HCT116 (cell line): ENCODE measurements at regions not wholly inside any gene's neighbourhood (a gene's known extent, or its start where the extent isn't known, plus 50 kb on each side); places are given as distances from the start of the nearest gene placed in this dataset.

Experiments
- ATAC-seq: fragments of 200-7000 bp; cut with Tn5 transposase; 2 replicates; pipeline ENCODE4 v1.9.1; 2020; ENCODE audit warnings: mild to moderate bottlenecking, moderate library complexity
- BruUV-seq: library from RNA; stranded (reverse); fragments of 400-500 nt; replicated peaks from 2 replicates; lab custom pipeline; 2021; lab: Mats Ljungman, UMichigan
- CTCF ChIA-PET: fragments of 300-600 bp; sonication (Branson Sonifier 250); formaldehyde crosslinking; loops from one replicate; lab custom pipeline; 2021; ENCODE audit warnings: antibody characterized with exemption; lab: Charles Lee
- POLR2A ChIA-PET: fragments of 300-600, 350-600 bp; sonication (Branson Sonifier 250); formaldehyde crosslinking; loops from one replicate; lab custom pipeline; 2021; ENCODE audit warnings: antibody characterized with exemption; lab: Charles Lee
- RAD21 ChIA-PET, 2 experiments: fragments of 300-600 bp; sonication (Branson Sonifier 250); formaldehyde crosslinking; loops; one replicate each; lab custom pipeline; 2023; ENCODE audit warnings: low total read pairs in 2 of 2; ENCODE audit not compliant: uncharacterized antibody in 2 of 2, unreplicated experiment in 2 of 2, low non-redundant PET in 1 of 2; lab: Charles Lee
- DNase-seq: peaks from one replicate; pipeline ENCODE4 v3.0.0-alpha.2; 2010; ENCODE audit warnings: low read depth, low spot score
- H2AFZ ChIP-seq: fragments of 200-600 bp; shearing (Covaris generic), sonication (generic); 2 replicates; pipeline ENCODE4 v1.6.1; 2017; ENCODE audit warnings: low read depth, mixed run types, mixed read lengths, antibody characterized with exemption, low read length; ENCODE audit not compliant: poor library complexity, severe bottlenecking
- H3K27ac ChIP-seq: 2 replicates; pipeline ENCODE4 v1.5.1; 2012; ENCODE audit warnings: low read depth, low read length
- H3K27me3 ChIP-seq: fragments of 200-600 bp; sonication (generic); 2 replicates; pipeline ENCODE4 v1.6.1; 2016; ENCODE audit warnings: mixed run types, low read length, mixed read lengths; ENCODE audit not compliant: insufficient read depth
- H3K36me3 ChIP-seq, 2 experiments: fragments of 200-500 bp in 1 of 2; fragments of 200-600 bp in 1 of 2; sonication (Bioruptor generic) in 1 of 2; sonication (generic) in 1 of 2; 2 replicates each; pipeline versions ENCODE4 v1.5.1 to v1.6.1; 2014 to 2016; ENCODE audit warnings: low read length in 2 of 2, inconsistent platforms in 1 of 2, mixed read lengths in 1 of 2, mixed run types in 1 of 2; ENCODE audit not compliant: insufficient read depth in 2 of 2, control insufficient read depth in 1 of 2
- H3K4me1 ChIP-seq, 2 experiments: fragments of 200-600 bp in 1 of 2; sonication (generic) in 1 of 2; 2 replicates each; pipeline versions ENCODE4 v1.5.1 to v1.6.1; 2012 to 2017; ENCODE audit warnings: low read length in 2 of 2, inconsistent platforms in 1 of 2, mild to moderate bottlenecking in 1 of 2, mixed read lengths in 1 of 2, mixed run types in 1 of 2, moderate library complexity in 1 of 2; ENCODE audit not compliant: insufficient read depth in 2 of 2, control insufficient read depth in 1 of 2
- H3K4me2 ChIP-seq: fragments of 200-600 bp; sonication (generic); 2 replicates; pipeline ENCODE4 v1.6.1; 2017; ENCODE audit warnings: mixed run types, low read length, mixed read lengths
- H3K4me3 ChIP-seq, 2 experiments: fragments of 200-600 bp in 1 of 2; sonication (generic) in 1 of 2; replicated peaks in 1 of 2; 2 replicates each; pipeline ENCODE4 v1.5.1; 2011 to 2016; ENCODE audit warnings: low read length in 2 of 2, control low read depth in 1 of 2, low read depth in 1 of 2, mild to moderate bottlenecking in 1 of 2, mixed read lengths in 1 of 2, mixed run types in 1 of 2
- H3K79me2 ChIP-seq: fragments of 200-600 bp; sonication (generic); 2 replicates; pipeline ENCODE4 v1.6.1; 2017; ENCODE audit warnings: mild to moderate bottlenecking, mixed run types, low read length, moderate library complexity, mixed read lengths; ENCODE audit not compliant: insufficient read depth
- H3K9ac ChIP-seq: fragments of 200-600 bp; sonication (generic); 2 replicates; pipeline ENCODE4 v1.6.1; 2016; ENCODE audit warnings: low read length, mixed read lengths
- H3K9me2 ChIP-seq: fragments of 200-600 bp; sonication (generic), shearing (Covaris generic); 2 replicates; pipeline ENCODE4 v1.6.1; 2017; ENCODE audit warnings: mixed run types, mild to moderate bottlenecking, moderate library complexity; ENCODE audit not compliant: insufficient read depth
- H3K9me3 ChIP-seq, 2 experiments: fragments of 200-500 bp in 1 of 2; fragments of 200-600 bp in 1 of 2; sonication (Bioruptor generic) in 1 of 2; sonication (generic) in 1 of 2; 2 replicates each; pipeline ENCODE4 v1.6.1; 2014 to 2017; ENCODE audit warnings: low read length in 2 of 2, mixed read lengths in 2 of 2, inconsistent platforms in 1 of 2, low read depth in 1 of 2, mild to moderate bottlenecking in 1 of 2, mixed run types in 1 of 2, moderate library complexity in 1 of 2; ENCODE audit not compliant: control insufficient read depth in 1 of 2, insufficient read depth in 1 of 2
- H4K20me1 ChIP-seq: fragments of 200-600 bp; sonication (generic), shearing (Covaris generic); 2 replicates; pipeline ENCODE4 v1.6.1; 2017; ENCODE audit warnings: mixed run types, mild to moderate bottlenecking, moderate library complexity; ENCODE audit not compliant: insufficient read depth
- CEBPB ChIP-seq: IDR thresholded peaks from 2 replicates; pipeline ENCODE4 v1.6.1; 2012; ENCODE audit warnings: low read depth
- EGR1 ChIP-seq: IDR thresholded peaks from 2 replicates; pipeline ENCODE4 v1.6.1; 2012; ENCODE audit warnings: low read depth
- EZH2phosphoT487 ChIP-seq: fragments of 200-600 bp; IDR thresholded peaks from 2 replicates; pipeline ENCODE4 v1.6.1; 2018; ENCODE audit warnings: antibody characterized with exemption, borderline replicate concordance
- FOSL1 ChIP-seq: IDR thresholded peaks from 2 replicates; pipeline ENCODE4 v1.6.1; 2012; ENCODE audit warnings: low read depth
- JUND ChIP-seq: IDR thresholded peaks from 2 replicates; pipeline ENCODE4 v1.6.1; 2012
- MAX ChIP-seq: IDR thresholded peaks from 2 replicates; pipeline ENCODE4 v1.6.1; 2012
- SIN3A ChIP-seq: IDR thresholded peaks from 2 replicates; pipeline ENCODE4 v1.6.1; 2012; ENCODE audit warnings: low read depth
- YY1 ChIP-seq: IDR thresholded peaks from 2 replicates; pipeline ENCODE4 v1.6.1; 2011; ENCODE audit warnings: low read length, low read depth, moderate library complexity, mild to moderate bottlenecking; ENCODE audit not compliant: insufficient replicate concordance; ENCODE audit errors: extremely low read depth
- intact Hi-C: fragments of 100-400 bp; cut with micrococcal nuclease; formaldehyde crosslinking; loops from 2 replicates; pipeline ENCODE4 v1.10.0; 2022

GRCh38 chrX:113828470-113828869, 755.4 kb upstream of the HTR2C start:
- Histone ChIP-seq H3K79me2 (no peaks in the 10 kb centered on the region), H3K9ac (no peak overlapping the region), H4K20me1 (no peaks in the 10 kb centered on the region), H3K9me3 (no peaks in the 10 kb centered on the region), H3K4me2 (no peak overlapping the region), H3K9me2 (no peaks in the 10 kb centered on the region), H3K36me3 (no peaks in the 10 kb centered on the region), H3K4me1 (no peaks in the 10 kb centered on the region), H3K4me3 (no peak overlapping the region), H2AFZ (no peak overlapping the region), H3K27ac (no peak overlapping the region), H3K27me3 (no peaks in the 10 kb centered on the region)
- no peak for TF ChIP-seq CEBPB
- no peak; the same call in 1 of the 2 replicates for ATAC-seq
- BruUV-seq = no TSS peak
- RAD21 ChIA-PET = no interaction called here
- POLR2A ChIA-PET = no interaction called here
- CTCF ChIA-PET = no interaction called here
- intact Hi-C loops = no loop called here
- DNase-seq = no peak

GRCh38 chrX:113818346-113818745, 765.5 kb upstream of the HTR2C start:
- Histone ChIP-seq H2AFZ (no peak overlapping the region), H3K79me2 (no peaks in the 10 kb centered on the region), H3K27ac (no peak overlapping the region), H3K9me3 (no peaks in the 10 kb centered on the region), H3K4me1 (no peaks in the 10 kb centered on the region), H3K9me2 (no peaks in the 10 kb centered on the region), H3K27me3 (no peaks in the 10 kb centered on the region), H3K9ac (no peak overlapping the region), H3K4me3 (no peak overlapping the region)
- ATAC-seq = no peak
- no TSS peak for BruUV-seq
- ChIA-PET CTCF (no interaction called here), POLR2A (no interaction called here)
- no peak for DNase-seq
- intact Hi-C loops = no loop called here
- no peak for TF ChIP-seq JUND
- TF ChIP-seq FOSL1 = no peak
- TF ChIP-seq MAX = no peak
- TF ChIP-seq EGR1 = no peak
- TF ChIP-seq EZH2phosphoT487 = no peak
- TF ChIP-seq YY1 = no peak
- TF ChIP-seq SIN3A = no peak
- TF ChIP-seq, all 23 proteins: peak for 0
- RAD21 ChIA-PET = no interaction called here
- Histone ChIP-seq H3K4me2 (no peak overlapping the region), H3K36me3 (no peaks in the 10 kb centered on the region), H4K20me1 (no peaks in the 10 kb centered on the region)
